ENCODE measurements at regions not wholly inside any gene's neighbourhood (a gene's known extent, or its start where the extent isn't known, plus 50 kb on each side); places are given as distances from the start of the nearest gene placed in this dataset.
"Not testable (repeated sequence)": the region's sequence is repeated elsewhere in the genome, so short reads cannot be mapped to it uniquely, and the experiment has no call there.

- Histone ChIP-seq H3K36me3 (replicated peaks in 1 of 2; ENCODE audit: insufficient read depth in 1 of 2, low read depth in 2 of 2) (no peaks in the 10 kb centered on the region), H3K4me1 (peaks cover 17% of the 10 kb centered on the region), H3K27ac (no peak overlapping the region), H3K9me3 (no peaks in the 10 kb centered on the region), H3K4me3 (no peak overlapping the region), H3K27me3 (no peaks in the 10 kb centered on the region)
- no peak for DNase-seq
- WGBS, 2 donors: 44 to 45% methylated on average over 10 of the region's 10 CpGs
- ATAC-seq: no peak
- no peak for TF ChIP-seq POLR2A (IDR thresholded peaks at IDR 0.05)
- TF ChIP-seq CTCF (IDR thresholded peaks at IDR 0.05): no peak
- intact Hi-C loops (cut with DNase I): no loop called here
Observed at GRCh38 chr5:82984786-82985735, 92.1 kb downstream of the TMEM167A start.

GRCh38 chr5:82982846-82983245 is 94.3 kb downstream of the TMEM167A start:
- Histone ChIP-seq H3K9me3 (no peaks in the 10 kb centered on the region), H3K27ac (no peak overlapping the region), H3K27me3 (no peaks in the 10 kb centered on the region), H3K4me1 (peaks cover 17% of the 10 kb centered on the region), H3K4me3 (no peak overlapping the region), H3K36me3 (replicated peaks in 1 of 2; ENCODE audit: insufficient read depth in 1 of 2, low read depth in 2 of 2) (no peaks in the 10 kb centered on the region)
- no peak for TF ChIP-seq POLR2A (IDR thresholded peaks at IDR 0.05)
- no peak for TF ChIP-seq CTCF (IDR thresholded peaks at IDR 0.05)
- ATAC-seq: no peak
- 73 to 88% methylated on average over 2 of the region's 2 CpGs for WGBS, 2 donors
- intact Hi-C loops (cut with DNase I): no loop called here
- no peak for DNase-seq

GRCh38 chr5:82976887-82977286 is 100.3 kb downstream of the TMEM167A start:
- intact Hi-C loops (cut with DNase I); H3K27me3 ChIP-seq; H3K27ac ChIP-seq; DNase-seq; ATAC-seq; H3K4me1 ChIP-seq; H3K4me3 ChIP-seq; H3K36me3 ChIP-seq (replicated peaks in 1 of 2; ENCODE audit: insufficient read depth in 1 of 2, low read depth in 2 of 2): not testable (repeated sequence)
- H3K9me3 ChIP-seq: peaks cover 0 to 14% (median 0%) of the 10 kb centered on the region in 3 donors

- ATAC-seq (no peak), DNase-seq (no peak)
- TF ChIP-seq POLR2A (IDR thresholded peaks at IDR 0.05): no peak
- Histone ChIP-seq H3K9me3 (peaks cover 0 to 14% (median 0%) of the 10 kb centered on the region in 3 donors), H3K27ac (no peak overlapping the region), H3K4me1 (no peaks in the 10 kb centered on the region), H3K36me3 (replicated peaks in 1 of 2; ENCODE audit: insufficient read depth in 1 of 2, low read depth in 2 of 2) (no peaks in the 10 kb centered on the region), H3K27me3 (no peaks in the 10 kb centered on the region), H3K4me3 (no peak overlapping the region)
- WGBS, 2 donors: 87 to 90% methylated on average over 5 of the region's 5 CpGs
- intact Hi-C loops (cut with DNase I): no loop called here
Observed at GRCh38 chr5:82975812-82976211, 101.4 kb downstream of the TMEM167A start.

- DNase-seq: no peak
- Histone ChIP-seq H3K27ac (no peak overlapping the region), H3K4me3 (no peak overlapping the region), H3K36me3 (replicated peaks in 1 of 2; ENCODE audit: insufficient read depth in 1 of 2, low read depth in 2 of 2) (no peaks in the 10 kb centered on the region), H3K27me3 (no peaks in the 10 kb centered on the region), H3K9me3 (peaks cover 0 to 14% (median 0%) of the 10 kb centered on the region in 3 donors), H3K4me1 (no peaks in the 10 kb centered on the region)
- TF ChIP-seq POLR2A (IDR thresholded peaks at IDR 0.05) (no peak), CTCF (IDR thresholded peaks at IDR 0.05) (no peak)
- ATAC-seq: no peak
- WGBS, 2 donors: 69 to 76% methylated on average over 9 of the region's 9 CpGs
- intact Hi-C loops (cut with DNase I): no loop called here
Observed at GRCh38 chr5:82975396-82975795, 101.8 kb downstream of the TMEM167A start.

GRCh38 chr5:82974346-82974745 is 102.8 kb downstream of the TMEM167A start:
- H3K4me1 ChIP-seq; DNase-seq; H3K4me3 ChIP-seq; H3K27me3 ChIP-seq; H3K36me3 ChIP-seq (replicated peaks in 1 of 2; ENCODE audit: insufficient read depth in 1 of 2, low read depth in 2 of 2); ATAC-seq; H3K27ac ChIP-seq; intact Hi-C loops (cut with DNase I): not testable (repeated sequence)
- H3K9me3 ChIP-seq: peaks cover 0 to 14% (median 0%) of the 10 kb centered on the region in 3 donors
- WGBS, 2 donors: 48 to 50% methylated on average over 2 of the region's 2 CpGs

All from body of pancreas (tissue), 4 donors.